Stomach (tissue), 8 donors: ENCODE measurements at regions not wholly inside any gene's neighbourhood (a gene's known extent, or its start where the extent isn't known, plus 50 kb on each side); places are given as distances from the start of the nearest gene placed in this dataset.

ENCODE experiments used
- DNase-seq, 2 donors: peaks; one replicate each; pipeline versions ENCODE4 v3.0.0 to v3.0.0-alpha.2; 2013 to 2019
- H3K27ac ChIP-seq, 5 donors: fragments of 200-600 bp in 4 of 5; sonication (generic) in 4 of 5; one replicate each; pipeline ENCODE4 v1.5.1; 2013 to 2019; ENCODE audit warnings: mild to moderate bottlenecking in 1 of 5, moderate library complexity in 1 of 5
- H3K27me3 ChIP-seq, 3 donors: fragments of 200-600 bp; sonication (generic); one replicate each; pipeline ENCODE4 v1.5.1; 2017 to 2019; ENCODE audit warnings: mixed run types in 1 of 3
- H3K36me3 ChIP-seq, 4 donors: fragments of 200-600 bp; sonication (generic); 1 replicate in 3 of 4; 2 replicates in 1 of 4; pipeline ENCODE4 v1.5.1; 2016 to 2019
- H3K4me1 ChIP-seq, 4 donors: fragments of 200-600 bp; sonication (generic); one replicate each; pipeline ENCODE4 v1.5.1; 2016 to 2019
- H3K4me3 ChIP-seq, 4 donors: fragments of 200-600 bp; sonication (generic) in 3 of 4; one replicate each; pipeline ENCODE4 v1.5.1; 2016 to 2019; ENCODE audit warnings: mild to moderate bottlenecking in 1 of 4
- H3K9me3 ChIP-seq, 4 donors: fragments of 200-600 bp; sonication (generic); one replicate each; pipeline ENCODE4 v1.5.1; 2016 to 2019
- CTCF ChIP-seq, 7 experiments: fragments of 450-650 bp in 4 of 7; fragments of 200-600 bp in 3 of 7; sonication (generic) in 3 of 7; IDR thresholded peaks; one replicate each; pipeline ENCODE4 v1.5.1; 2016 to 2019; ENCODE audit warnings: antibody characterized with exemption in 7 of 7, control low read depth in 2 of 7, mild to moderate bottlenecking in 1 of 7
- EP300 ChIP-seq: sonication (generic); formaldehyde crosslinking; IDR thresholded peaks from one replicate; pipeline ENCODE4 v1.6.1; 2017; ENCODE audit warnings: antibody characterized with exemption
- POLR2A ChIP-seq, 4 donors: fragments of 450-650 bp; IDR thresholded peaks; one replicate each; pipeline ENCODE4 v1.6.1; 2016; ENCODE audit warnings: antibody characterized with exemption in 4 of 4, control low read depth in 2 of 4, mild to moderate bottlenecking in 1 of 4, moderate library complexity in 1 of 4
- POLR2AphosphoS5 ChIP-seq, 3 donors: sonication (generic); formaldehyde crosslinking; IDR thresholded peaks; one replicate each; pipeline ENCODE4 v1.6.1; 2016; ENCODE audit warnings: antibody characterized with exemption in 3 of 3
- WGBS, 5 donors: extraction: QIAGEN DNeasy Blood & Tissue Kit in 3 of 5; methylation state at CpG; one replicate each; pipeline versions ENCODE4 v1.1.5 to v1.1.7; 2013 to 2018; 5-methylcytosine and 5-hydroxymethylcytosine counted together
- intact Hi-C: fragments of 100-400 bp; cut with DNase I; formaldehyde crosslinking; loops from one replicate; pipeline ENCODE4 v1.15.1; 2023; ENCODE audit warnings: low total_unique reads
- donor health status: healthy with polysubstance abuse.
- donor health status: Bipolar disorder and iron deficiency.
- donor health status: healthy.

DNA sequence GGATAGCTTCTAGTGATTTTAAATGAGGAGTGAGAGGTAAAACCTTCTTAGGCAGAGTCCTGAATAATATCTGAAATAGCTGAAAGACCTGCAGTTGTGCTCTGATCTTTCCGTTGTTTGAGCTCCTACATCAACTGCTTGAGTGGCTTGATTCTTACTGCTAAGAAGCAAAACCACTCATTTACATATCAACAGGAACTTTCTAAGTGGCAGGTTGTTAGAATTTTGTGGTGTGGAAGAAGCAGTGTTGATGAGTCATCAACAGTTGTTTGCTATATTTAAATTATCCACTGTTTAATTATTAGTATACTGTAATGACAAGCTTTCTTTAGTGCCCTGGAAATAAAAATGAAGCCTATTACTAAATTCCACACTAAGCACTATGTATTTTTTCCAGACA is 689.5 kb downstream of the DNAJB9 start:
- Histone ChIP-seq H3K4me1 (no peaks in the 10 kb centered on the region), H3K36me3 (no peaks in the 10 kb centered on the region), H3K27ac (no peak overlapping the region), H3K9me3 (no peaks in the 10 kb centered on the region), H3K4me3 (no peak overlapping the region), H3K27me3 (no peaks in the 10 kb centered on the region)
- no peak for TF ChIP-seq POLR2A (IDR thresholded peaks at IDR 0.05)
- no peak for TF ChIP-seq POLR2AphosphoS5 (IDR thresholded peaks at IDR 0.05)
- TF ChIP-seq EP300, result no peak
- TF ChIP-seq CTCF (IDR thresholded peaks at IDR 0.05), result no peak
- no peak for DNase-seq
- WGBS, 5 donors, result 35 to 66% (median 47%) methylated on average over 1 of the region's 1 CpG
- intact Hi-C loops, result no loop called here

GRCh38 chr7:109261781-109262180 is 692.1 kb downstream of the DNAJB9 start:
- no peak for DNase-seq
- intact Hi-C loops, result no loop called here

GRCh38 chr7:109266610-109267009 is 696.9 kb downstream of the DNAJB9 start:
- no peak overlapping the region for H3K4me3 ChIP-seq
- H3K27ac ChIP-seq, result no peak overlapping the region
- no peak for DNase-seq
- no peaks in the 10 kb centered on the region for H3K36me3 ChIP-seq
- no peaks in the 10 kb centered on the region for H3K4me1 ChIP-seq
- intact Hi-C loops, result no loop called here
- no peaks in the 10 kb centered on the region for H3K27me3 ChIP-seq
- TF ChIP-seq CTCF (IDR thresholded peaks at IDR 0.05) (no peak), EP300 (no peak), POLR2A (IDR thresholded peaks at IDR 0.05) (no peak), POLR2AphosphoS5 (IDR thresholded peaks at IDR 0.05) (no peak)
- H3K9me3 ChIP-seq, result no peaks in the 10 kb centered on the region
- WGBS, 5 donors, result 80 to 91% (median 83%) methylated on average over 3 of the region's 3 CpGs

More at GRCh38 chr7:109261781-109262180, 692.1 kb downstream of the DNAJB9 start:
- 83 to 86% (median 86%) methylated on average over 3 of the region's 3 CpGs for WGBS, 5 donors
- Histone ChIP-seq H3K27ac (no peak overlapping the region), H3K4me3 (no peak overlapping the region), H3K27me3 (no peaks in the 10 kb centered on the region), H3K36me3 (no peaks in the 10 kb centered on the region), H3K4me1 (no peaks in the 10 kb centered on the region), H3K9me3 (no peaks in the 10 kb centered on the region)
- TF ChIP-seq POLR2A (IDR thresholded peaks at IDR 0.05) (no peak), EP300 (no peak), CTCF (IDR thresholded peaks at IDR 0.05) (no peak), POLR2AphosphoS5 (IDR thresholded peaks at IDR 0.05) (no peak)

DNA sequence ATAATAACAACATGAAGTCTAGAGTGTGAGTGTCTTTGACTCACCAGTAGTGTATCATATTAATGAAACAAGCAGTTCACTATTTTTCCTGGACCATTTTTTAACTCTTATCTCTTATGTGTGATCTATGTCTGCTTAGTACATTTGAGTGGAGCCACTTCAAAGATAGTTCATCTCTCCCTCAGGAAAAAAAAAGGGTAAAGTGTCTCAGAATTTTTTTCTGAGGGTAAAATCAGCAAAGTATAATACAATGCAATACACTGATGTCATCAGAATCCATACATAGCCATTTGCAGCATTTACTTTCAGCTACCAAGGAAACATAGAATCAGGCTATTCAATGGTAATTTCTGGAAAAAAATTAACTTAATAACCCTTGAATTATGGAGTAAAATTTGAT is 706.7 kb downstream of the DNAJB9 start:
- intact Hi-C loops, result no loop called here

More for the DNA sequence above, 706.7 kb downstream of the DNAJB9 start:
- Histone ChIP-seq H3K27me3 (no peaks in the 10 kb centered on the region), H3K9me3 (no peaks in the 10 kb centered on the region), H3K4me3 (no peak overlapping the region), H3K4me1 (no peaks in the 10 kb centered on the region), H3K27ac (no peak overlapping the region), H3K36me3 (no peaks in the 10 kb centered on the region)
- no peak for DNase-seq
- TF ChIP-seq CTCF (IDR thresholded peaks at IDR 0.05), result no peak
- TF ChIP-seq POLR2AphosphoS5 (IDR thresholded peaks at IDR 0.05), result no peak
- no peak for TF ChIP-seq POLR2A (IDR thresholded peaks at IDR 0.05)
- no peak for TF ChIP-seq EP300
